Gastroesophageal sphincter (tissue), 4 donors: ENCODE measurements at regions not wholly inside any gene's neighbourhood (a gene's known extent, or its start where the extent isn't known, plus 50 kb on each side); places are given as distances from the start of the nearest gene placed in this dataset.

Experiments used
- ATAC-seq: fragments of 150-250 bp; one replicate; pipeline ENCODE4 v1.9.1; 2016; ENCODE audit warnings: mild to moderate bottlenecking, moderate library complexity
- H3K27ac ChIP-seq, 4 donors: fragments of 200-600 bp; sonication (generic) in 3 of 4; 1 replicate in 3 of 4; 2 replicates in 1 of 4; pipeline ENCODE4 v1.5.1; 2016 to 2019
- H3K27me3 ChIP-seq: fragments of 200-600 bp; sonication (generic); one replicate; pipeline ENCODE4 v1.5.1; 2019
- H3K36me3 ChIP-seq, 2 donors: fragments of 200-600 bp; sonication (generic); one replicate each; pipeline ENCODE4 v1.5.1; 2019; ENCODE audit warnings: control low read depth in 1 of 2
- H3K4me1 ChIP-seq, 3 donors: fragments of 200-600 bp; sonication (generic); 1 replicate in 2 of 3; 2 replicates in 1 of 3; pipeline ENCODE4 v1.5.1; 2016 to 2019; ENCODE audit warnings: control low read depth in 2 of 3
- H3K4me3 ChIP-seq, 2 donors: fragments of 200-600 bp; sonication (generic); one replicate each; pipeline ENCODE4 v1.5.1; 2019; ENCODE audit warnings: mild to moderate bottlenecking in 1 of 2, moderate library complexity in 1 of 2
- H3K9me3 ChIP-seq, 3 donors: fragments of 200-600 bp; sonication (generic); one replicate each; pipeline ENCODE4 v1.5.1; 2017 to 2019; ENCODE audit warnings: control low read depth in 2 of 3
- CTCF ChIP-seq, 4 experiments: fragments of 200-600 bp in 2 of 4; fragments of 450-650 bp in 2 of 4; sonication (generic) in 1 of 4; IDR thresholded peaks; one replicate each; pipeline ENCODE4 v1.5.1; 2017 to 2019; ENCODE audit warnings: antibody characterized with exemption in 4 of 4, mild to moderate bottlenecking in 2 of 4, moderate library complexity in 2 of 4
- EP300 ChIP-seq: sonication (generic); formaldehyde crosslinking; IDR thresholded peaks from one replicate; pipeline ENCODE4 v1.6.1; 2017; ENCODE audit warnings: antibody characterized with exemption, mild to moderate bottlenecking
- POLR2A ChIP-seq, 2 donors: fragments of 450-650 bp; IDR thresholded peaks; one replicate each; pipeline ENCODE4 v1.6.1; 2017; ENCODE audit warnings: antibody characterized with exemption in 2 of 2, mild to moderate bottlenecking in 2 of 2, moderate library complexity in 1 of 2
- POLR2AphosphoS5 ChIP-seq: sonication (generic); formaldehyde crosslinking; IDR thresholded peaks from one replicate; pipeline ENCODE4 v1.6.1; 2017; ENCODE audit warnings: antibody characterized with exemption
- WGBS, 2 donors: methylation state at CpG; one replicate each; pipeline ENCODE4 v1.1.5; 2018; ENCODE audit warnings: low coverage in 1 of 2; 5-methylcytosine and 5-hydroxymethylcytosine counted together

DNA sequence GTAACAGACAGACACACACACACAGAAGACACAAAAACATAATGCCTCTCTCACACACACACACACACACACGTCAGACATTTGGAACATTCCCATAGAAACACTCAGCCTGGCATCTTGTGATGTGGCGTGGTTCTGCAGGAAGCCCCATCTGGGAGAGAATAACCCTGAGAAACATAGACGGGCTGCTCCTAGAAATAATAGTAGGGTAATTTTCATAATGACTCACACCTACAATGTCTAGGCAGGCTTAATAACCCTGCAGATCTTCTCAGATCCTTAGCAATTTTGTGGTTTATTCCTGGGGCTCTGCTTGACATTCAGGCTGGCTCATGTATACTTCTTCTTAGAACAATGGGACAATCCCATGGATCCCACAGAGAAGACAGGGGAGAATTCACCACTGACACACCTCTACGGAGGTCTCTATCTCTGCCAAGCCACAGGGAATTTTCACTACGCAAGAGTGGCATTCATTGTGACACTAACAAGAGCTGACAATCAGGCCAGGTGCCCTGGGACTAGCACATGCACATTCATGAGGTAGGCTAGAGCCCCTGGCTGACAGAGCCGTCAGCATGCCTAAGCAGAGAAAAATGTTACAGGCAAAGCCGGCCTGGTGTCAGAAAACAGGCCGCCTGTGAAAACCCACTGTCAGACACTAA is 631.5 kb upstream of the TSPY4 start:
- H3K4me3 ChIP-seq: no peak overlapping the region
- no peaks in the 10 kb centered on the region for H3K9me3 ChIP-seq
- H3K4me1 ChIP-seq: no peaks in the 10 kb centered on the region
- no peak overlapping the region for H3K27ac ChIP-seq
- H3K36me3 ChIP-seq: no peaks in the 10 kb centered on the region
- no peak for ATAC-seq
- 83% methylated on average over 3 of the region's 8 CpGs; no CpG with 5 or more reads in 1 of the 2 donors for WGBS, 2 donors
- H3K27me3 ChIP-seq: no peaks in the 10 kb centered on the region
- TF ChIP-seq POLR2AphosphoS5 (no peak), CTCF (IDR thresholded peaks at IDR 0.05) (no peak), EP300 (no peak), POLR2A (IDR thresholded peaks at IDR 0.05) (no peak)

- Histone ChIP-seq H3K27me3 (no peaks in the 10 kb centered on the region), H3K36me3 (no peaks in the 10 kb centered on the region), H3K27ac (no peak overlapping the region), H3K4me3 (no peak overlapping the region), H3K4me1 (no peaks in the 10 kb centered on the region), H3K9me3 (no peaks in the 10 kb centered on the region)
- WGBS, 2 donors: 14% methylated on average over 1 of the region's 1 CpG; no CpG with 5 or more reads in 1 of the 2 donors
- ATAC-seq: no peak
- TF ChIP-seq EP300 (no peak), POLR2A (IDR thresholded peaks at IDR 0.05) (no peak), POLR2AphosphoS5 (no peak), CTCF (IDR thresholded peaks at IDR 0.05) (no peak)
Observed at GRCh38 chrY:8712296-8712695, 625.0 kb upstream of the TSPY4 start.

DNA sequence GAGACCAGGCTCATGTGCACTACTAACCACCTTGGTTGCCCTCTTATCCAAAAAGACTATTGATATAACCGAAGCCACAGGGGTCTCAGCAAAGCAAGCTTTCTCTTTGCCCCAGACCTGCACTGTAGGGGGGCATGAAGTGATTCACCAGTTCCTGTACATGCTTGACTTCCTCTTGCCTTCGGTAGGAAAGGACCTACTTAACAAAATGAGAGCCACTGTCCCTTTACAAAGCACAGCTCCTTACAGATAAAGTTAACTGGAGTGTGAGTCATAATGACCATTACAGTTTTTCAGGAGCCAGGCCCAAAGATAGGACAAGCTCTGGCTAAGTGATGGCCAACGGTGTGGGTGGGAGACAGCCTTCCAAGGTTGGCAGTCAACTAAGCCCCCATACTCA is 622.0 kb upstream of the TSPY4 start:
- H3K4me3 ChIP-seq: no peak overlapping the region
- H3K4me1 ChIP-seq: no peaks in the 10 kb centered on the region
- WGBS, 2 donors: 35% methylated on average over 2 of the region's 3 CpGs; no CpG with 5 or more reads in 1 of the 2 donors
- H3K27ac ChIP-seq: no peak overlapping the region
- H3K36me3 ChIP-seq: no peaks in the 10 kb centered on the region
- H3K27me3 ChIP-seq: no peaks in the 10 kb centered on the region
- H3K9me3 ChIP-seq: no peaks in the 10 kb centered on the region
- ATAC-seq: no peak
- no peak for TF ChIP-seq EP300
- TF ChIP-seq POLR2A (IDR thresholded peaks at IDR 0.05): no peak
- no peak for TF ChIP-seq POLR2AphosphoS5
- no peak for TF ChIP-seq CTCF (IDR thresholded peaks at IDR 0.05)

DNA sequence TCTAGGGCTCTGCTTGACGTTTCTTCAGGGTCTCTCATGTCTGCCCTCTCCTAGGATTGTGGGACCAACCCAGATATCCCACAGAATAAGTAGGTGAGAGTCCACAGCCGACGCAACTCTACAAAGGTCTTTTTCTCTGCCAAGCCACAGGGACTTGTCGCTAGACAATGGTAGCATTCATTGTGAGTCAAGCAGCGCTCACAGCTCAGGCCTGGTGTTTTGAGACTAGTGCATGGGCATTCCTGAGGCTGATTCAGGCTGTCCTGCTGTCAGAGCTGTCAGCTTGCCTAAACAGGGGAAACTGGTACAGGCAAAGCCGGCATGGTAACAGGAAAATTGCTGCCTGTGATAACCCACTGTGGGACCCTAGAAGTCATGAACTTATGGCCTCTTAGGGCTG is 610.6 kb upstream of the TSPY4 start:
- no peak overlapping the region for H3K4me3 ChIP-seq
- no peak for TF ChIP-seq EP300
- no peak for TF ChIP-seq CTCF (IDR thresholded peaks at IDR 0.05)
- TF ChIP-seq POLR2A (IDR thresholded peaks at IDR 0.05): no peak
- TF ChIP-seq POLR2AphosphoS5: no peak
- H3K9me3 ChIP-seq: no peaks in the 10 kb centered on the region
- H3K4me1 ChIP-seq: no peaks in the 10 kb centered on the region
- H3K27me3 ChIP-seq: no peaks in the 10 kb centered on the region
- no peak overlapping the region for H3K27ac ChIP-seq
- no peak for ATAC-seq
- no peaks in the 10 kb centered on the region for H3K36me3 ChIP-seq
- no CpG with 5 or more reads among the region's 6 CpGs for WGBS, 2 donors

DNA sequence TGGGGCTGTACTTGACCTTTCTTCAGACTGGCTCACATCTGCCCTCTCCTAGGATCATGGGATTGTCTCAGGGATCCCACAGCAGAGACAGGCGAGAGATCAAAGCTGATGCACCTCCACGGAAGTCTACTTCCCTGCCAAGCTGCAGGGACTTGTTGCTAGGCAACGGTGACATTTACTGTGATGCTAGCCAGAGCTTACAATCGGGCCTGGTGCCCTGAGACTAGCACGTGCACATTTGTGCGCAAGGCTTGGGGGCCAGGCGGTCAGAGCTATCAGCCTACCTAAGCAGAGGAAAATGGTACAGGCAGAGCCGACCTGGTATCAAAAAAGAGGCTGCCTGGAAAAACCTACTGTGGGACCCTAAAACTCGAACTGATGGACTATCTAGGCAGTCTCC is 607.3 kb upstream of the TSPY4 start:
- H3K9me3 ChIP-seq: no peaks in the 10 kb centered on the region

More for the DNA sequence above, 607.3 kb upstream of the TSPY4 start:
- Histone ChIP-seq H3K4me3 (no peak overlapping the region), H3K4me1 (no peaks in the 10 kb centered on the region), H3K36me3 (no peaks in the 10 kb centered on the region), H3K27me3 (no peaks in the 10 kb centered on the region), H3K27ac (no peak overlapping the region)
- TF ChIP-seq POLR2A (IDR thresholded peaks at IDR 0.05) (no peak), CTCF (IDR thresholded peaks at IDR 0.05) (no peak), EP300 (no peak), POLR2AphosphoS5 (no peak)
- no peak for ATAC-seq
- WGBS, 2 donors: 14% methylated on average over 1 of the region's 9 CpGs; no CpG with 5 or more reads in 1 of the 2 donors
